DOHH2 (cell line): ENCODE measurements at regions not wholly inside any gene's neighbourhood (a gene's known extent, or its start where the extent isn't known, plus 50 kb on each side); places are given as distances from the start of the nearest gene placed in this dataset.

Experiments
- H3F3A ChIP-seq: fragments of 200-600 bp; sonication (generic), shearing (Covaris generic); 2 replicates; pipeline ENCODE4 v1.6.0; 2016; ENCODE audit warnings: antibody characterized with exemption, mild to moderate bottlenecking; ENCODE audit not compliant: control insufficient read depth, insufficient read depth
- H3K27ac ChIP-seq: fragments of 200-600 bp; sonication (generic); 2 replicates; pipeline ENCODE4 v1.5.1; 2014; ENCODE audit warnings: low read depth, mild to moderate bottlenecking, low read length, moderate library complexity
- H3K27me3 ChIP-seq: fragments of 200-600 bp; sonication (generic); 2 replicates; pipeline ENCODE4 v1.6.1; 2014; ENCODE audit warnings: mild to moderate bottlenecking, low read length, mixed read lengths; ENCODE audit not compliant: control insufficient read depth
- H3K36me3 ChIP-seq: fragments of 200-600 bp; sonication (generic); 2 replicates; pipeline ENCODE4 v1.6.1; 2014; ENCODE audit warnings: mild to moderate bottlenecking, low read length, moderate library complexity, mixed read lengths; ENCODE audit not compliant: control insufficient read depth
- H3K4me1 ChIP-seq: fragments of 200-600 bp; sonication (generic); 2 replicates; pipeline ENCODE4 v1.6.1; 2014; ENCODE audit warnings: mild to moderate bottlenecking, low read length, mixed read lengths; ENCODE audit not compliant: control insufficient read depth
- H3K4me2 ChIP-seq: fragments of 200-600 bp; sonication (generic); 2 replicates; pipeline ENCODE4 v1.6.0; 2014; ENCODE audit warnings: mild to moderate bottlenecking, low read length, moderate library complexity
- H3K4me3 ChIP-seq: fragments of 200-600 bp; sonication (generic); 2 replicates; pipeline ENCODE4 v1.5.1; 2014; ENCODE audit warnings: mild to moderate bottlenecking, low read length, mixed read lengths
- H3K79me2 ChIP-seq: fragments of 200-600 bp; sonication (generic); 2 replicates; pipeline ENCODE4 v1.6.1; 2014; ENCODE audit warnings: mild to moderate bottlenecking, low read length, mixed read lengths; ENCODE audit not compliant: control insufficient read depth
- H3K9me2 ChIP-seq: fragments of 200-600 bp; sonication (generic); replicated peaks from 2 replicates; pipeline ENCODE4 v1.6.1; 2014; ENCODE audit warnings: mild to moderate bottlenecking, low read length, mixed read lengths; ENCODE audit not compliant: control insufficient read depth
- H3K9me3 ChIP-seq: fragments of 200-600 bp; sonication (generic); 2 replicates; pipeline ENCODE4 v1.6.1; 2014; ENCODE audit warnings: antibody characterized with exemption, low read length, mixed read lengths; ENCODE audit not compliant: control insufficient read depth, insufficient read depth
- H4K20me1 ChIP-seq: fragments of 200-600 bp; sonication (generic); 2 replicates; pipeline ENCODE4 v1.6.0; 2014; ENCODE audit warnings: low read depth, mild to moderate bottlenecking, antibody characterized with exemption, low read length, moderate library complexity; ENCODE audit not compliant: control insufficient read depth, insufficient read depth
- CTCF ChIP-seq: fragments of 200-600 bp; sonication (generic); IDR thresholded peaks from one replicate; pipeline ENCODE4 v1.5.1; 2014; ENCODE audit warnings: antibody characterized with exemption, mild to moderate bottlenecking, low read depth, low read length; ENCODE audit not compliant: poor library complexity, severe bottlenecking
- EZH2phosphoT487 ChIP-seq: fragments of 200-600 bp; sonication (generic); IDR thresholded peaks from 2 replicates; pipeline ENCODE4 v1.6.1; 2017; ENCODE audit warnings: borderline replicate concordance, mild to moderate bottlenecking, antibody characterized with exemption, low read length, moderate library complexity, mixed read lengths

GRCh38 chr2:54372361-54372760 is 83.8 kb upstream of the SPTBN1 start:
- no peak for TF ChIP-seq CTCF
- peaks cover 3% of the 10 kb centered on the region; the same call in 1 of the 2 replicates for H3K9me3 ChIP-seq
- no peaks in the 10 kb centered on the region for H3K9me2 ChIP-seq
- no peak overlapping the region for H3K27ac ChIP-seq
- H3K4me3 ChIP-seq: no peak overlapping the region
- no peaks in the 10 kb centered on the region for H3K4me1 ChIP-seq
- no peak overlapping the region for H3K4me2 ChIP-seq
- no peaks in the 10 kb centered on the region for H4K20me1 ChIP-seq
- no peaks in the 10 kb centered on the region for H3F3A ChIP-seq
- no peaks in the 10 kb centered on the region for H3K27me3 ChIP-seq
- H3K79me2 ChIP-seq: no peaks in the 10 kb centered on the region
- no peaks in the 10 kb centered on the region for H3K36me3 ChIP-seq

GRCh38 chr2:54373855-54374254 is 82.3 kb upstream of the SPTBN1 start:
- Histone ChIP-seq H3K9me3 (no peaks in the 10 kb centered on the region), H3K4me1 (no peaks in the 10 kb centered on the region), H3K36me3 (no peaks in the 10 kb centered on the region)

GRCh38 chr2:54374591-54375364 is 81.3 kb upstream of the SPTBN1 start:
- Histone ChIP-seq H3K36me3 (no peaks in the 10 kb centered on the region), H3K9me2 (no peaks in the 10 kb centered on the region), H3K27me3 (no peaks in the 10 kb centered on the region), H3K4me2 (no peak overlapping the region), H3K27ac (no peak overlapping the region), H4K20me1 (no peaks in the 10 kb centered on the region), H3K79me2 (no peaks in the 10 kb centered on the region), H3K4me1 (no peaks in the 10 kb centered on the region), H3K9me3 (no peaks in the 10 kb centered on the region), H3F3A (no peaks in the 10 kb centered on the region), H3K4me3 (no peak overlapping the region)
- no peak for TF ChIP-seq CTCF
- no peak for TF ChIP-seq EZH2phosphoT487

More at GRCh38 chr2:54373855-54374254, 82.3 kb upstream of the SPTBN1 start:
- Histone ChIP-seq H3F3A (no peaks in the 10 kb centered on the region), H3K79me2 (no peaks in the 10 kb centered on the region), H3K27ac (no peak overlapping the region), H3K4me2 (no peak overlapping the region), H3K4me3 (no peak overlapping the region), H4K20me1 (no peaks in the 10 kb centered on the region), H3K9me2 (no peaks in the 10 kb centered on the region), H3K27me3 (no peaks in the 10 kb centered on the region)
- TF ChIP-seq EZH2phosphoT487 (no peak), CTCF (no peak)
